ENCODE measurements at regions not wholly inside any gene's neighbourhood (a gene's known extent, or its start where the extent isn't known, plus 50 kb on each side); places are given as distances from the start of the nearest gene placed in this dataset.

GRCh38 chr6:137299681-137300080, 80.5 kb upstream of the IFNGR1 start:
- Histone ChIP-seq H3K36me3 (ENCODE audit: control insufficient read depth in 1 of 2, insufficient read depth in 2 of 2, low read length in 2 of 2) (no peaks in the 10 kb centered on the region), H3K27ac (ENCODE audit: low read depth, low read length) (no peak overlapping the region), H2AFZ (ENCODE audit: low read depth, low read length, poor library complexity, severe bottlenecking) (no peak overlapping the region), H3K9ac (ENCODE audit: low read length) (no peak overlapping the region), H3K27me3 (ENCODE audit: insufficient read depth, low read length) (no peaks in the 10 kb centered on the region), H3K4me1 (ENCODE audit: control insufficient read depth in 1 of 2, insufficient read depth in 2 of 2, low read length in 2 of 2) (no peaks in the 10 kb centered on the region), H3K9me2 (ENCODE audit: insufficient read depth) (no peaks in the 10 kb centered on the region), H4K20me1 (ENCODE audit: insufficient read depth) (no peaks in the 10 kb centered on the region), H3K4me2 (ENCODE audit: low read length) (no peak overlapping the region), H3K9me3 (ENCODE audit: control insufficient read depth in 1 of 2, insufficient read depth in 1 of 2, low read depth in 1 of 2, low read length in 2 of 2) (no peaks in the 10 kb centered on the region), H3K79me2 (ENCODE audit: insufficient read depth, low read length) (no peaks in the 10 kb centered on the region), H3K4me3 (replicated peaks in 1 of 2; ENCODE audit: low read depth in 1 of 2, low read length in 2 of 2) (no peak overlapping the region)
- ChIA-PET CTCF (no interaction called here), RAD21 (ENCODE audit: low non-redundant PET in 1 of 2, low total read pairs in 2 of 2, uncharacterized antibody in 2 of 2, unreplicated experiment in 2 of 2) (no interaction called here), POLR2A (no interaction called here)
- no TSS peak for BruUV-seq (replicated peaks)
- TF ChIP-seq POLR2A (IDR thresholded peaks at IDR 0.05; ENCODE audit: borderline replicate concordance, extremely low read depth, insufficient read depth, insufficient read length) (no peak), YY1 (IDR thresholded peaks at IDR 0.05; ENCODE audit: extremely low read depth, insufficient replicate concordance, low read depth, low read length) (no peak), EZH2 (IDR thresholded peaks at IDR 0.05) (no peak), ZFX (IDR thresholded peaks at IDR 0.05) (no peak), EGR1 (IDR thresholded peaks at IDR 0.05; ENCODE audit: low read depth) (no peak), CTCF (IDR thresholded peaks at IDR 0.05 in 2 of 3, conservative IDR thresholded peaks at IDR 0.05 in 1 of 3; ENCODE audit: borderline replicate concordance in 1 of 3, insufficient read depth in 1 of 3, low read depth in 2 of 3, low read length in 2 of 3) (no peak), JUND (IDR thresholded peaks at IDR 0.05) (no peak), CBX3 (IDR thresholded peaks at IDR 0.05; ENCODE audit: low read depth) (no peak), FOSL1 (IDR thresholded peaks at IDR 0.05; ENCODE audit: low read depth) (no peak), RAD21 (IDR thresholded peaks at IDR 0.05; ENCODE audit: low read depth) (no peak), EZH2phosphoT487 (IDR thresholded peaks at IDR 0.05; ENCODE audit: borderline replicate concordance) (no peak), ELF1 (IDR thresholded peaks at IDR 0.05; ENCODE audit: borderline replicate concordance, low read depth) (no peak), ZNF274 (IDR thresholded peaks at IDR 0.05; ENCODE audit: low read depth, low read length) (no peak), REST (IDR thresholded peaks at IDR 0.05; ENCODE audit: low read depth) (no peak), SRF (IDR thresholded peaks at IDR 0.05; ENCODE audit: low read depth) (no peak), SIN3A (IDR thresholded peaks at IDR 0.05; ENCODE audit: low read depth) (no peak), TCF7L2 (IDR thresholded peaks at IDR 0.05; ENCODE audit: borderline replicate concordance, extremely low read depth, insufficient read depth, insufficient read length) (no peak), ZBTB33 (IDR thresholded peaks at IDR 0.05; ENCODE audit: extremely low read depth, insufficient replicate concordance, low read length) (no peak)
- ATAC-seq, result no peak
- DNase-seq (ENCODE audit: low read depth, low spot score), result no peak
- intact Hi-C loops (cut with micrococcal nuclease), result no loop called here
